ENCODE measurements at regions not wholly inside any gene's neighbourhood (a gene's known extent, or its start where the extent isn't known, plus 50 kb on each side); places are given as distances from the start of the nearest gene placed in this dataset.

DNA sequence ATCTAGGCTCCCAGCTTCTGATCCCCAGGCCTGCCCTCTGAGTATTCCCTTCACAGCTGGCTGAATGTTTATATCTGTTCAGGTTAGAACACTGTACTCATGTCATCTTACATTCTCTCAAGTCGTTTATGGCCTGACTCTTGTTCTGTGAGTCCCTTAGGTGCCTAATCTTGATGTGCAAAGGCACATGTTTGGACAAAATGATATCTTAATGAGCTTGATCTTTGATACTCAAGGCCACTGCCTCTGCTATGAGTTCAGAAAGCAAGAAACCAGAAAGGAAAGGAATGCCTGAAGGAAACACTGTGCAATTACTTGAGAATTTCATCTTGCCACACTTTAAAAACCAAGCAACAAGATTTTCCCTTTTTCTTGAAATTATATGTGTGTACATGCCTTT lies 391.8 kb upstream of the ZNF608 start:
- TF ChIP-seq SUZ12 (IDR thresholded peaks at IDR 0.05; ENCODE audit: extremely low read depth, insufficient read depth, insufficient read length) (no peak), YY1 (IDR thresholded peaks at IDR 0.05; ENCODE audit: insufficient read depth, insufficient read length) (no peak)
